GM12878 (cell line): ENCODE measurements at regions not wholly inside any gene's neighbourhood (a gene's known extent, or its start where the extent isn't known, plus 50 kb on each side); places are given as distances from the start of the nearest gene placed in this dataset.

Experiments used
- E2F4 ChIP-seq: IDR thresholded peaks from 2 replicates; pipeline ENCODE4 v1.6.1; 2012; ENCODE audit warnings: low read depth, low read length, improper control_type of control experiment
- HSF1 ChIP-seq: fragments of 150-350 bp; IDR thresholded peaks from 2 replicates; pipeline ENCODE4 v1.6.1; 2014; ENCODE audit warnings: mild to moderate bottlenecking, low read depth, low read length
- LARP7 ChIP-seq: fragments of 450-650 bp; IDR thresholded peaks from 2 replicates; pipeline ENCODE4 v1.6.1; 2017; ENCODE audit warnings: mild to moderate bottlenecking
- MEF2A ChIP-seq: IDR thresholded peaks from 2 replicates; pipeline ENCODE4 v1.6.1; 2011; ENCODE audit warnings: low read depth, mild to moderate bottlenecking, low read length, moderate library complexity; ENCODE audit not compliant: insufficient read depth
- MYB ChIP-seq: fragments of 150-350 bp; IDR thresholded peaks from 2 replicates; pipeline ENCODE4 v1.6.1; 2014; ENCODE audit warnings: mild to moderate bottlenecking, low read depth, low read length, borderline replicate concordance
- NR2C2 ChIP-seq: IDR thresholded peaks from 2 replicates; pipeline ENCODE4 v1.6.1; 2011; ENCODE audit warnings: borderline replicate concordance, low read depth; ENCODE audit not compliant: control insufficient read depth, insufficient read length
- RB1 ChIP-seq: fragments of 450-650 bp; formaldehyde crosslinking; IDR thresholded peaks from 2 replicates; pipeline ENCODE4 v1.6.1; 2017; ENCODE audit warnings: mild to moderate bottlenecking, borderline replicate concordance
- RELB ChIP-seq: fragments of 450-650 bp; IDR thresholded peaks from 2 replicates; pipeline ENCODE4 v1.6.1; 2017; ENCODE audit warnings: low read depth, mild to moderate bottlenecking, moderate library complexity

- TF ChIP-seq MEF2A (no peak), RB1 (no peak), NR2C2 (no peak), RELB (no peak), MYB (no peak), E2F4 (no peak), LARP7 (no peak), HSF1 (no peak)
Measured at GRCh38 chr21:35333831-35334618, 284.9 kb upstream of the RUNX1 start (continued).
